Left cardiac atrium (tissue), 4 donors: ENCODE measurements at regions not wholly inside any gene's neighbourhood (a gene's known extent, or its start where the extent isn't known, plus 50 kb on each side); places are given as distances from the start of the nearest gene placed in this dataset.
"Not testable (repeated sequence)": the region's sequence is repeated elsewhere in the genome, so short reads cannot be mapped to it uniquely, and the experiment has no call there.

Experiments
- ATAC-seq, 2 donors: fragments of 200-7000 bp; cut with Tn5 transposase; one replicate each; pipeline ENCODE4 v1.9.1; 2020; ENCODE audit warnings: mild to moderate bottlenecking in 2 of 2, moderate library complexity in 2 of 2
- DNase-seq: peaks from one replicate; pipeline ENCODE4 v3.0.0-alpha.2; 2020
- intact Hi-C, 2 donors: fragments of 100-400 bp; cut with DNase I; formaldehyde crosslinking; loops; one replicate each; pipeline versions ENCODE4 v1.14.1 to v1.15.1; 2022 to 2023
- donor health status: DM: no; HTN: yes; CAD: no.
- donor health status: DM: no; HTN: yes; CAD: no; lungs with severe emphysema.
- donor health status: DM: yes; HTN: yes; CAD: no.
- donor health status: Dilated cardiomyopathy.

DNA sequence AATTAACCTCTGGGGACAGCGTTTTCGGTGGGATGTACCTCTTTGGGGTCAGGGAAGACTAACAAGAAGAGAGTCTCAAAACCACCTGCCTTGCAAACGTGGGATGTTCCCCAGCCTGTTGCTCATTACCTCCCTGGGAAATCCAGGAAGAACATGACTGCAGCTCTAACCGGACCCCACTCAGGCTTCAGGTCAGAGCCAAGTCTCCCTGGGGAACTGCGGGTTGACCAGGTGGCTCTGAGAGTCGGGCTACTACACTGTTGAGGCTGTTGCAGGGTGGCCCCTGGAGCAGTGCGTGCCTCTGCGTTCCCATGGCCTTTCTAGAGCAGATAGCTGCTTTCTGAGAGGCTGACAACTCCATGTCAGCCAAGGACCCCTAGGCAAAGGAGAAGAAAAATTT lies 309.1 kb downstream of the FOXL1 start:
- intact Hi-C loops: no loop called here
- no peak for DNase-seq
- no peak for ATAC-seq

DNA sequence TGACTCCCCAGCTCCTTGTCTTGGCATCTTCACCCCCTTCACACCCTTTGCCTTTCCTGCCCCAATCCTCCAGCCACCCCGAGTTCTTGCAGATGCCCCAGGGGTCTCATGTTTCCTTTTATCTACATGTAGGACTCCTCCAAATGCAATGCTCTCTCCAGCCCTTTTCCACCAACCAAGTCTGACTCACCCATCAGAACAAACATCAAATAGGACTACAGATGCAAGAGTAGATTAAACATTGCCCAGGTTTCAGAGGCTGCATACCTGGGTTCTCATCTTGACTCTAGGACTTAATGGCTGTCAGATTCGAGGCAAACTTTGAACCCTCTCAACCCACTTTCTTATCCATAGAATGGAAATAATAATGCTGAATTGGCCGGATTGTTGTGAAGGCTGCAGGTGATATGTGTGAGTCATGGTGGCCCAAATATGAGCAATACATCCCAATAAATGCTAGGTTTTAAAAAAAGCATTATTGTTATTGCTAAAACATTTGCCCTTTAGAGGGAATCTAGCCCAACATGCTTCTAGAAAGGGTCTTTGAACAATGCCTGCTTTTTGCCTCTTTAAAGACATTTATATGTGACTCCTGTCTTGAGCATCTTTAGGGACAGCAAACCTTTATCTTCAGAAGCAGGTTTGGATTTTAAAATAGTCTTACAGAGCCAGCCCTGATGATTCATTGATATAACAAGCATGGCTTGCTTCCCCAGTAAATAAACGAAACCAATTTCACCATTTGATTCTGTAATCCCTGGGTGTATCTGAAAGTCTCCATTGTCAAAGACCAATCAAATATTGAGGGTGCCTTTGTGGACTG lies 310.1 kb downstream of the FOXL1 start:
- ATAC-seq: no peak
- DNase-seq: no peak
- intact Hi-C loops: no loop called here

DNA sequence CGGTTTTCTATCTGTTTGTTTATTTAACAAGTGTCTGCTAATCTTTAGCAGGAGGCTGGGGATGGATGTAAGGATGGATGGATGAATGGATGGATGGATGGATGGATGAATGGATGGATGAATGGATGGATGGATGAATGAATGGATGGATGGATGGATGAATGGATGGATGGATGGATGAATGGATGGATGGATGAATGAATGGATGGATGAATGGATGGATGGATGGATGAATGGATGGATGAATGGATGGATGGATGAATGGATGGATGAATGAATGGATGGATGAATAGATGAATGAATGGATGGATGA lies 310.7 kb downstream of the FOXL1 start:
- DNase-seq, ATAC-seq, intact Hi-C loops: not testable (repeated sequence)

DNA sequence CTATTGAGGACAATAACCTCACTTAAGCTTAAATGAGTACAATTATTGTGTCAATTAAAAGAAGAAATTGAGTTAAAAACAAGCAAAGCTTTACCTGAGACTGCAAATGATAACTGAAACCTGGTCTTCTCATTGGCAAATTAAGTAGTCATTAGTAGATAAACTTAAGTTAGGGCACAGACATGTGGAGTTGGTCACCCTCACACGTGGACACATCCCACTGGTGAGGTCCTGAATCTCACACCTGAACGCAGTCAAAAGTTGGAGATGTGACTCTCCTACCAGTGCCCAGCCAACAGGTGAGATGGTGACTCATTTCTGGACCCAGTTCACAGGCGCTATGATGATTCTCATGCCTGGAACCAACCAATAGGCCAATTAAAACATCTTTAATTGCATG lies 311.6 kb downstream of the FOXL1 start:
- intact Hi-C loops: no loop called here
- ATAC-seq: no peak
- no peak for DNase-seq

DNA sequence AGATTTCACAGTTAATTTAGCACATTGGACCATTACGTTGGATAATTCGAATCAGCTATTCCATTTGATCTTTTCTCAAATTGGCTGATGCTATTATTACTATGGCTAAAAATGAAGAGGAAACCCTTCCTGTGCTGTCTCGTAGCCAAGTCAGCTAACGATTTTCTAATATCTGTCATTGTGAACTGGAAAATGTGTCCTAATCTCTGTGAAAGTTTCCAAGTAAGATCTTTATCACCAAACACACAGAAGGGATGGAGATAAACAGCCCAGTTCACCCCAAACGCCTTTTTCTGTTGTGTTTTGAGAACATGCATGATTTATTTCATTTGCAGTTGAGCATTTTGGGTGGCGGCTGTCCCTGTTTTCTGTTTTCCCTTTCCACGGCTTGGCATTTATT lies 312.8 kb downstream of the FOXL1 start:
- intact Hi-C loops: no loop called here
- no peak for DNase-seq
- ATAC-seq: no peak

DNA sequence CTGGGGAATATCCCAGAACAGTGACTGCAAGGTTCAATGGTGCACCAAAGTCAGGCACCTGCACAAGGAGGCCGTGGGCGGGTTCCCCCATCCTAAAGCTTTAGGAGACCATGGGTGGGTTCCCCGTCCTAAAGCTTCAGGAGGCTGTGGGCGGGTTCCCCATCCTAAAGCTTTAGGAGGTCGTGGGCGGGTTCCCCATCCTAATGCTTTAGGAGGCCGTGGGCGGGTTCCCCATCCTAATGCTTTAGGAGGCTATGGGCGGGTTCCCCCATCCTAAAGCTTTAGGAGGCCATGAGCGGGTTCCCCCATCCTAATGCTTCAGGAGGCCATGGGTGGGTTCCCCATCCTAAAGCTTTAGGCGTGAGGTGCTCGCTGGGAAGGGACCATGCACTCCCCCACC lies 313.3 kb downstream of the FOXL1 start:
- no peak for ATAC-seq
- intact Hi-C loops: no loop called here
- no peak for DNase-seq

DNA sequence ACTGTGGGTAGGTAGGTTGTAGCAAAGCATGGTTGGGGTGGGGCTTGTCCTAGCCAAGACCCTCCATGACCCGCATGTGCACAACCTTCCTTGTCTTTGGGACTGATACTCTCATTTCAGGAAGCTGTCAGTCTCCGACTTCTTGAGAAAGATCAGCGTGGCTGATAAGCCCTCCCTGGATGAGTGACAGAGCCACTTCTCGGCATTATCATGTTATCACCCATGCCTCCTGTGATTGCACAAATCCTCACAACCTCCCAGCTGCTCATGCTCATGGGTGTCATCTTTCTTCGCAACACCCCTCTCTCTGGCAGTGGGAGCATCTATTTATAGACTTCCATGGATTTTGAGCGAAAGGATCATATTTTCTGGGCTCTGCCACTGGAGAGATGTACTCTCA lies 314.2 kb downstream of the FOXL1 start:
- intact Hi-C loops: no loop called here
- no peak for DNase-seq

DNA sequence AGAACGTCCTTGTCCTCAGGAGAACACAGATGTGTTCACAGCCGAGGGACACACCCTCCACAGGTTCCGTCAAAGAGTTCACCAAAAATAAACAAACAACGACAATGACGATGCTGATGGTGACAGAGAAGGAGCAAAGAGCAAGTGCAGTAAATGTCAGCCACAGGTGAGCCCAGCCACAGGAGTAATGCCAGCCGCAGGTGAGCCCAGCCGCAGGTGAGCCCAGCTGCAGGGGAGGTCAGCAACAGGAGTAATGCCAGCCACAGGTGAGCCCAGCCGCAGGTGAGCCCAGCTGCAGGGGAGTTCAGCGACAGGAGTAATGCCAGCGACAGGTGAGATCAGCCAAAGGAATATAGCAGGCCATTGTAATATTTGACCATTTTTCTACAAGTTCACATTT lies 315.2 kb downstream of the FOXL1 start:
- DNase-seq: no peak
- intact Hi-C loops: no loop called here
- no peak for ATAC-seq

More for the DNA sequence above, 314.2 kb downstream of the FOXL1 start:
- ATAC-seq: no peak

DNA sequence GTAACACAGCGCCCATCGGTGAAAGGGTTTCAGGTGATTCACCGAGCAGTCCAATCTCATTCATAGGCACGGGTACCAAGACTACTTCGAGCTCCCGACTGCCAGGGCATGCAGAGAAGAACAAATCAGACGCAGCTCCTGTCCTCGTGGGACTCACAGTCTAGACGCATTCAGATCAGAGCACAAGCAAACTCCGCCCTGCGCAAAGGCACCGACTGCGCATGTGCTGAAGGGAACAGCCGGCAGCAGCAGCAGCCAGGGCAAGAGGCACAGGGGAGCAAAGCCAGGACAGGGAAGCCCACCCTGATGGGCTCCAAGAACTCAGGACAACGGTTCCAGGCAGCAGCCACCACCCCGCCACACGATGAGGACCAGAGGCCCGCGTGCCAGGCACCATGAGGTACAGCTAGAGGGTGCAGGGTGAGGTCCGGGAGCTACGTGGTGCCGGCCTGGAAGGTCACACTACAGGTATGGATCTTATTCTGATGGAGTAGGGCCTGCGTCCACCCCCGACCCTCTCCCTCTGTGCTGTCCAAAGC lies 315.7 kb downstream of the FOXL1 start:
- DNase-seq (no peak), ATAC-seq (no peak)
- intact Hi-C loops: no loop called here

DNA sequence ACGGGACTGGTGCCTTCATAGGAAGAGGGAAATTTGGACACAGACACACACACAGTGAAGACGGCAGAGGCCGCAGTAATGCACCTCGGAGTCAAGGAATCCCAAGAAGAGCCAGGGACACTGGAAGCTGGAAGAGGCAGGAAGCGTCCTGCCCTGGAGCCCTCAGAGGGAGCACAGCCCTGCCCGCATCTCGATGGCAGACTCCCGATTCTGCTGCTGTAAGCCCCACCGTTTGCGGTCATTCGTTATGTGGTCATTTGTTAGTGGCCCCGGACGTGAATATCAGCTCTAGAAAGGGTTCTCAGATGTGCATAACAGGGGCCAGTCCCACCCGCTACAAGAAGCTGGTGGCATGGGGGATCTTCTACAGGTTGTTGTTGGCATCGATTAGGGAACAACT lies 316.6 kb downstream of the FOXL1 start:
- DNase-seq (no peak), ATAC-seq (no peak)
- intact Hi-C loops: no loop called here

DNA sequence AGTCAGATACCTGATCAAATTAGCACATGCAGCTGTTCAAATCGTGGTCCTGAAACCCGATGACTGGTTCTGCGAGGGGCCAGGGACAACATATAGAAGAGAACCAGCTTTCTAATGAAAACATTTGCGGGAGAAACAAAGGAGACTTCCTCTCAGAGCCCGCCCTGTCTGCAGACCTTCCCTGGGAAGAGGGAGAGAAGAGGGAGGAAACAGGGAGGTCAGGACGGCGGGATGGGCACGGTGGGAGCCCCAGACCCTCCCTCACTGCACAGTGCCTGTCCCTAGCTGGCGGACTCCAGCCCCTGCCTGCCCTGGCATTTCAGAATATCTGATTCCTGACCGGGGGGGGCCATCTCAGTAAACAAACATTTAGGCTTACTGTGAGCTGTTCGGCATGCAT lies 317.3 kb downstream of the FOXL1 start:
- DNase-seq (no peak), ATAC-seq (no peak)
- intact Hi-C loops: no loop called here

DNA sequence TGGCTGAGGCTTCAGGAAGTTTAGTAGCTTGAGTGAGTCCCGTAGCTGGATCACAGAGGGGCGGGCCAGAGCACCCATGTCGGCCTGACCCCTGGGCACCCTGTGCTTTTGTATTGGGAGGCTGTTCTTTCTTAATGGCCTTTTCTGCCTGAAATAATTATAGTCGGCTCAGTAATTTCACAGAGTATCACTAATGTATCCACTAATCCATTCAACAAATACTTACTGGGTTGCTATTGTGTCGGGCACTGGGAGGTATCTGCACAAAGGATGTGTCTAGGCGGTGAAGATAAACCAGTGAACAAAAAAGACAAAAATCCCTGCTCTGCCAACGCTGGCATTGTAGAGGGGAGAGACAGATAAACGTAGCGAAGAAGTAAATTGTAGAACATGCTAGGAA lies 318.6 kb downstream of the FOXL1 start:
- intact Hi-C loops: no loop called here
- no peak for DNase-seq
- no peak for ATAC-seq

DNA sequence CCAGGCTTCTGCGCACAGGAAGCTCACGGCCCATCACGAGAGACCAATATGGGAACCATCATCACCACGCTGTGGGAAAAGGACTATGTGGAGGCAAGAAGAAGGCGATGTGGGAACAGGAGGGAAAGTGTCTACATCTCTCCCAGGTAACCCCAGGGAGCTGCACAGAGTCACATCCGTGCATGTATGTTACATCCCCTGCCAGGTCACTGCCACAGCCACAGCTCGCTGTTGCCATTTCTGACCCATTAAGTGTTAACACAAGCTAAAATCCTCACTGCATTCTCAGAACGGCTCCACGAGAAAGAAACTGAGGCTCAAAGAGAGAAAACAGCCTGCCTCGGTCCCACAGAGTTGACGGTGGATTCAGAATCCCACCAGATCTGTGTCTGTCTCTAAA lies 319.1 kb downstream of the FOXL1 start:
- ATAC-seq (no peak), DNase-seq (no peak)
- intact Hi-C loops: no loop called here

DNA sequence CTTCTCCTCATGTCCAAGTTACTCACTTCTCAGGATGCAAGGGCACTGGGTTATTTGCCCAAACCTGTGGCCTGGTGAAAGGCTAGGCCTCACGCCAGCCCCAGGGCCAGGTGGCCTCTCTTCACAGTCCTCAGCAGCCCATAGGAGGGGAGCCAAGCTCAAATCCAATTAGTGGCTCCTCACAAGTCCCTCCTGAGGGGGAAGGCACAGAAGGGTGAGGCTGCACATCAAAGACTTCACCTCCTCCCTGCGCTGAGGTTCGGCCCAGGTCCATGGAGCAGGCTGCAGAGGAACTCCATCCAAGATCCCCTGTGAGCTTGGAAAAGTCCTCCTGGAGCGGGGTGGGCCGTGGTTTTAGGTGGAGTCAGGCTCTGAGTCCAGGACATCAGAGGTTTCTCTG lies 320.0 kb downstream of the FOXL1 start:
- no peak for DNase-seq
- no peak for ATAC-seq
- intact Hi-C loops: no loop called here

DNA sequence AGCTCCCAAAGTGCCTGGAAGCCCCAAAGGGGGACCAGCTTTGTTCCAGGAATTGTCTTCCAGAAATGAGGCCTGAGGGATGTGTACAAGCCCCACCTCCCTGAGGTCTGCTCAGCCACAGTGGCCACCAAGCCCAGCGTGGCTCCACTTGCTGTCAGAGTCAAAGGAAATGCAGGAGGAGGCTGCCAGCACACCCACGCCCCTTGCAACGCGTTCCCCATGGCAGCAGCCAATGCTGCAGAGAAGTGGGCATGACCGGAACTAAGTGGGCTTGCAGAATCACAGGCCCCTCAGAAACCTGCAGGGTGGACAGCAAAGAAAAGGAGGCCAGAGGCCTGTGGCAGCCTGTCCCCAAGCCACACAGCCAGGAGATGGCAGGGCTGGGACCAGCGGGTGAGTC lies 320.8 kb downstream of the FOXL1 start:
- ATAC-seq (no peak), DNase-seq (no peak)
- intact Hi-C loops: no loop called here

DNA sequence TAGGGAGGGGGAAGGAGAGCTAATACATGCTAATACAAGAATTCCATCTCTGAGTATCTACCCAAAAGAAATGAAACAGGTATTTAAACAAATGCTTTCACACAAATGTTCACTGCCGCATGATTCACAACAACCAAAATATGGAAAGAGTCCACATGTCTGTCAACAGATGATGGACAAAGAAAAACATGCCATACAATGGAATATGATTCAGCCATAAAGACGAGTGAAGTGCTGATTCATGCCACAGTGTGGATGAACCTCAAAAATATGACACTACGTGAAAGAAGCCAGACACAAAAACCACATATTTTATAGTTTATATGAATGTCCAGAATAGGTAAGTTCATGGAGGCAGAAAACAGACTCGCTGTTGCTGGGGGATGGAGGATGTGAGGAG lies 321.4 kb downstream of the FOXL1 start:
- intact Hi-C loops: no loop called here
- DNase-seq (no peak), ATAC-seq (no peak)

DNA sequence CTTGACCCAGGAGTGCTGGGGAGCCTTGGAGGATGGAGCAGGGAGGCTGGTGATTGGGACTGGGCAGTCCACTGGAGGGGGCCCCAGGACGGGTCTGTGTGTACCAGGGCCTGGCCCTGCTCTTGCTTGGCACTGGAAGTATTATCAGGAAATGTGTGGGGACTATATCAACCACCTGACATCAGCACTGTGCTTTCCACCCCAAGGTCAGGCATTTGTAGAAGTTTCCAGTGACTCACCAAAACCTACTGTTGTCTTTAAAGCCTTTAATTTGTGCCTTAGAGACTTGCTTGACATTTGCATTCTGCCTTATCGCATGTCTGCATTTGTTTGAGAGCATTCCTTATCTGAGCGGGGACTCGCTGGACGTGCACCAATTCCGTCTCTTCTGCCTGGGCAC lies 323.1 kb downstream of the FOXL1 start:
- DNase-seq: no peak
- intact Hi-C loops: no loop called here
- peak; percentile 47 to 70 for ATAC-seq

DNA sequence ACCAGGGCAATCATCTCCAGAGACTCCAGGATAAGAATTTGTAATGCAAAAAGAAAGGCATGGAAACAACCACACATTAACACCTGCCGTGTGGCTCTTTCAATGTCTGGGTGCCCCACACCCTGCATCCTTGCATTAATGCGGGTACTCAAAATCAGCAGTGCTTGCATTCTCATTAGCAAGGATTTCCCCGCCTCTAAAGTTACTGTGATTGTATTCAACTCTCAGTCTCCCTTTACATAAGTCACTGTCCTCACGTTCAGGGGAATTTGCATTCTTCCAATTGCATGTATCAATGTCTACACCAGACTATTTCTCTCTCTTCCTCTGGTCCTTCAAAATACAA lies 324.3 kb downstream of the FOXL1 start:
- no peak for DNase-seq
- intact Hi-C loops: no loop called here
- no peak for ATAC-seq

DNA sequence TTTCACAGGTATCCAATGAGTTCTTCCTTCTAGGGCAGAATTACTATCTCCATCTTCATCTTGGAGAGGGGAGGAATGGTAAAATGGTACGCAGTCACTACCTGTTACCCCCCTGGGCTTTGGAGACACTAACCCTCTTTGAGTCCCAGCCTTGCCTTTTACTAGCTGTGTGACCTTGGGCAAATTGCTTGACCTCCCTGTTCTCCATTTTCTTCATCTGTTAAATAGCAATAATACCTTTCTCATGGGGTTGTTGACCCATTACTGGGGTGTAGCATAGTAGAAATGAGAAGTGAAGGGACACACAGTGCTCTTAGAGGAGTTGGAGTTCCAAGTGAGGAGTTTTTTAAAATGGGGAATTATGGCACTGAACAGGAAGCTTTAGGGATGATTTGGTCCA lies 324.7 kb downstream of the FOXL1 start:
- DNase-seq (no peak), ATAC-seq (no peak)
- intact Hi-C loops: no loop called here

DNA sequence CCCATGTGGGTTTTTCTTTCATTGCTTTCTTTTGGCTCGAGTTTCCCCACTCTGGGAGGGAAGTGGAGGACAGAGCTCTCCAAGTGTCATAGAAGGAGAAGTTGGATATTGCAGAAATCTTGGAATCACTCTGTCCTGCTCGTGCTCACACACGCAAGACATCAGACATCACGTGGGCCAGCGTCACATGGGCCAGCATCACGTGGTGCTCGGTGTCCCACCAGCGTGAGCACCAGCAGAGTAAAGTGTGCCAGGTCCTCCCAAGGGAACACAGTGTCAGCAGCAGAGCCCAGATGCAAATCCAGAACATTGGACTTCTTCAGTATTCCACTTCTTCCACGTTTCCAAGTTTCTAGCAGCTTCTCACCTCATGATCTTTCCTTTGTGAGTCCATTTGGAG lies 327.0 kb downstream of the FOXL1 start:
- intact Hi-C loops: no loop called here
- peak in 1 of 2 donors; percentile 71 for ATAC-seq
- no peak for DNase-seq

DNA sequence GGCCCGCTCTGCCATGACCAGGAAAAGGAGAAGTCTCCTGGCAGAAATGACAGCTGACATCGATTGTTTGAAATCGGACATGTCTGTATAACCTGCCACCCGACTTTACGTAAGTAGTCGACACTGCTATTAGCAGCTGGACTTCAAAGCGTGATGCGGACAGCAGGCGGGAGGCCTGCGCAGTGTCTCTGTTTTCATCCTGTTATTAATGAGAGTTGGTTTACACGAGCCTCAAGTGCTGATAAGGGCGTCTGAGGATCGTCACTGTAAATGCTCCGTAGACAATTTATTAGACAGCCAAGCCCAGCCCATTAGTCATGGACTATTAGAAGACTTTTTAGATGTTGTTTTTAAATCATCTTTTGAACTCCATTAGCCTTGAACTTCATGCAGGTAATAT lies 328.3 kb downstream of the FOXL1 start:
- intact Hi-C loops: no loop called here
- DNase-seq (no peak), ATAC-seq (no peak)
